Caki2 (cell line): ENCODE measurements at regions not wholly inside any gene's neighbourhood (a gene's known extent, or its start where the extent isn't known, plus 50 kb on each side); places are given as distances from the start of the nearest gene placed in this dataset.

ENCODE experiments used
- DNase-seq: peaks from one replicate; pipeline ENCODE4 v3.0.0-alpha.2; 2015; ENCODE audit warnings: low read depth
- in situ Hi-C: cut with HindIII; loops from 2 replicates; pipeline ENCODE4 v1.10.0; 2016; ENCODE audit warnings: low sequenced_read_pairs, low pct_unique_long_range_greater_than_20kb, mixed read lengths

DNA sequence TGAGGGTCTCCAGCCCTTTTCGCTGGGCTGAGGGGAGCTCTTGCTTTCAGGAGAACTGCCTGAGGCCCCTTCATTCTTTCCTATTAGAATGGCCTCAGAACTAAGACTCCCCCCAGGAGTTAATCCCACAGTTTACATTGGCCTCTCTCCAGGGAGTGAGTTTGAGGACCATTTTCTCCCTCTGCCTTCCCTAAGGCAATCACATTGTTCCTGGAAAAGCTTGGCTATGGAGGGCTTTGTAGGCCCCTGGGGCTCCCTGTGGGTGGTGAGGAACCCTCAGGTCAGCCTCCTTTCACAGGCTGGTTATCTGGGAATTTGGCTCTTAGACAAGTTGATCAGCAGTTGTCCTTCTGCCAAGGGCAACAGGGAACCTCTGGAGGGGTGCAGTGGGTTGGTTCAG is 343.7 kb downstream of the RPS24 start:
- in situ Hi-C loops: no loop called here
- DNase-seq: no peak

DNA sequence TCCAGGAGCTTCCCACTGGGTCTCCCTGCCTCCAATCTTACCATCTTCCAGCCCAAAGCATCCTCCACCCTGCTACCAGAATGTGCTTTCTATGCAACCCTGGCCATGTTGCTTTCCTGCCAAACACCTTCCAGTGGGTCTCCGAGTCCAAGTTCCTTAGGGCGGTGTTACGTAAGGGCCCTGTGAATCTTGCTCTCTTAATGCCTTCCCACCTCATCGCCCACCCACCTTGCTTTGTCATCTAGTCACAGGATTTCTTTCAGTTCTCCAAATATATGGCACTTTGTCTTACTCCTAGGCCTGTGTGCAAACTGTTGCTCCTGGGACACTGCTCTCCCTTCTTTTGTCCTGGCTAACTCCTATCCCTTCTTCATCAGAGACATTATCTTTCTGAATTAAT is 344.5 kb downstream of the RPS24 start:
- DNase-seq: no peak
- in situ Hi-C loops: no loop called here

DNA sequence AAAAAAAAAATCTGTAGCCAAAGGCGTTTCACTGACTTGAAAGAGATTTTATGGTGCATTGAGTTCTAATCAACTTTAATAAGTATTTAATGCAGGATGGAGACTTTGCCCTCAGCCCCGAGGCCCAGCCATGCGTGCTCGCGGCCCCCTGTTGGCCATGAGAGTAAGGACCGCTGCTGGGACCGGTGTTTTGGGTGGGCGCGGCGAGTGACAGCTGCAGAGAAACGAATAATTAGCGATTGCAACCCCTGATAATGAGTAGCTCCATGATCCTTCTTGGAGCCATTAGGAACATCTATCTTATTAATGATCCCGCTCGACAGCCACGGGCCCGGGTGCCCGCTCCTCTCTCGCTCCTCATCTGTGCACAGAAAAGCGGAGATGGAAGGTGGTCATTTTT is 347.4 kb downstream of the RPS24 start:
- in situ Hi-C loops: no loop called here
- DNase-seq: no peak

DNA sequence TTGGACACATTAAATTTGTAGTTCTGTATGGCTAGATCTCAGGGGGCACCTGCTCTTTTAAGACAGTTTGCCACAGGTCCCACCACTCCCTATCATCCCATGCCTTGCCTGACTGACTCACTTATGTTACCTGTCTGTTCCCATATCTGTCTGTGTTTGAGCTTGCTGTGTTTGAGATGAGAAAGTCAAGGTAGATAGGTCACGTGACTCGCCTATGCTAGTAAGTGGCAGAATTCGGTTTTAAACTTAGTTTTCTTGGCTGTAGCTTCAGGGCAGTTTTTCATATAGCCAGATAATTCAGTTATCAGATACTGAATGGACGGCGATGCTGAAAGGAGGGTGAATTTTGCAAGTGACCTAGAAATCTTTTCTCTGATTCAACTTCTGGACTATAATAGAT is 348.4 kb downstream of the RPS24 start:
- in situ Hi-C loops: no loop called here

DNA sequence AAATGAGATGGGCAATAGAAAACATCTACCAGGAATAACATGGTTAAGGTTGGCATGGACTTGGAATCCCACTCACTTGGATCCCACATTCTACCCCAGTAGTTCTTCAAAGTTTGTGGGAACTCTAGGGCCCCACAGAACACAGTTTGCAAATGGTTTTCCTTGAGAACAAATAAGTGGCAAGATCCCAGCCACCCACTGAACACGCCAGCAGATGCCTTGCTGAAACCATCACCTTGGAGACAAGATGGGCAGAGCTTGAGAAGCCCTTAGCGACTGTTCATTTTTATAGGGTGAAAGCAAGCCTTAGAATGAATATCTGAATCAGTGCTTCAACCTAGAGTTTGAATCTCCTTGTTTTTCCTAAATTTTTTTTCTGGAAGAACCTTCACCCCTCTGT is 349.1 kb downstream of the RPS24 start:
- in situ Hi-C loops: no loop called here
- DNase-seq: no peak

More for the DNA sequence above, 348.4 kb downstream of the RPS24 start:
- no peak for DNase-seq

DNA sequence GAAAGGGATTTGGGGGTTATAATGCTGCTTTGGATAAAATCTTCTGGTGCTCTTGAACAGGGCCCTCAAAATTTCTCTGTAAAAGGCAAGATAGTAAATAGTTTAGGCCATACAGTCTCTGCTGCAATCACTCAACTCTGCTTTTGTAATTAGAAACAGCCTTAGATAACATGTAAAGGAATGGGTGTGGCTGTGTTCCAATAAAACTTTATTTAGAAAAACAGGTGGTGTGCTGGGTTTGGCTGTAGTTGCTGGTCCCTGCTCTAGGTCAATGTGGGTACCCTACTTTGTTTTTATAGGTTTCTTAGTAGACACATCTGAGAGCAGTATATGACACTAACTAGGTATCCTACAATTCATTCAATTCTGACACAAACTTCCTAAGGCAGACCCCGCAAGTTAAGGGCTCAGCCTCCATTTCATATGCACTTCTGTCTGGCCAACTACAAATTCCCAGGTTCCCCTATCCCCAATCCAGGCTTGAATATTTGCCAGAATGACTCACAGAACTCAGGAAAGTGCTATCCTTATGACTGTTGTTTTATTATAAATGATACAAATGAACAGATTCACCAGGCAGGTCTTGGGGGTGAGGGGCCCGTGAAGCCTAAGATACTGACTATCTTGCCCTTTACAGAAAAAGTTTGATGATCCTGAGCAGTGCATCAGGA is 349.9 kb downstream of the RPS24 start:
- no peak for DNase-seq
- in situ Hi-C loops: no loop called here

DNA sequence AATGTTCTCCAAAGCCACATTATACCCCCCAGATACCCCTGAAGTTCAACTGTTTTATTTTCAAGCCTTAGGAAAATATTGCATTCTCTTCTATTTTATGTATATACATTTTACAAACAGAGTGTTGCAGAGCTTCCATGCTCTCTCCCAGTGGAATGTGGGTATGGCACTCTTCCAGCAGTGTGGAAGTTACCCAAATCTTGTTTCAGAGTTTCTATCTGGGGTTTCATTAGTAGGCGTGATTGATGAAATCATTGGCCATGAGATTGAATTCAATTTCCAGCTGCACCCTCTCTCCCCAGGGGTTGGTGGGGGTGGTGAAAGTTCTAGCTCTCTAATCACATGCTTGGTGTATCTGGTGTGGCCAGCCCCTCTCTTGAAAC is 350.4 kb downstream of the RPS24 start:
- DNase-seq: no peak
- in situ Hi-C loops: no loop called here

DNA sequence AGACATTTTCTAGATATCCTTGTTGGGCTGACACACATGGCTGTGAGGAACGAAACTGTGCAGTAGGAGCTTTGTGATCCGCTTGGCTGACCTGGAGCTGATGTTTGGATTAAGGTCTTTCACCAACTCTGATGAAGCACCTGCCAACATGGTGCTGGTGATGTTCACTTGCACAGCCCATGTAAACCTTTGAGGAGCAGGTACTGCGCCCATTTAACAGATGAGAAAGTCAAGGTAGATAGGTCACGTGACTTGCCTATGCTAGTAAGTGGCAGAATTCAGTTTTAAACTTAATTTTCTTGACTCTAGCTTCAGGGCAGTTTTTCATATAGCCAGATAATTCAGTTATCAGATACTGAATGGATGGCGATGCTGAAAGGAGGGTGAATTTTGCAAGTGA is 351.9 kb downstream of the RPS24 start:
- in situ Hi-C loops: no loop called here
- DNase-seq: no peak

DNA sequence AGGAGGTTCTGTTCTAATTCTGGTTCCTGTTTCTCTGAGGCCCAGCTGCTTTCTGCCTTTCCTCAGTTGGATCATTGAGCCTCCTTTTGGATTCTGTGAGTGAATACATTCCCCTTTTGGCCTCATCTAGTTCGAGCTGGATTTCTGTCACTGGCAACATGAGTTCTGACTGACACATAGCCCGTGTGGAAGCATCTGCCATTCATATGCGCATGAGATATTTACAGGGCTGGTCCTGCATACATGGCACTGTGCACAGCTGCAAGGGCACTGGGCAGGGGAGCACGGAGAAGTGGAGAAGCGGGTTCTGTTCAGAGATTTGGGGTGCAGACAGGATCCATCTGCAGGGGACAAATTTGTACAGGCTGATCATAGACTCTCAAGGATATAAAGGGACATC is 352.8 kb downstream of the RPS24 start:
- in situ Hi-C loops: no loop called here
- no peak for DNase-seq

DNA sequence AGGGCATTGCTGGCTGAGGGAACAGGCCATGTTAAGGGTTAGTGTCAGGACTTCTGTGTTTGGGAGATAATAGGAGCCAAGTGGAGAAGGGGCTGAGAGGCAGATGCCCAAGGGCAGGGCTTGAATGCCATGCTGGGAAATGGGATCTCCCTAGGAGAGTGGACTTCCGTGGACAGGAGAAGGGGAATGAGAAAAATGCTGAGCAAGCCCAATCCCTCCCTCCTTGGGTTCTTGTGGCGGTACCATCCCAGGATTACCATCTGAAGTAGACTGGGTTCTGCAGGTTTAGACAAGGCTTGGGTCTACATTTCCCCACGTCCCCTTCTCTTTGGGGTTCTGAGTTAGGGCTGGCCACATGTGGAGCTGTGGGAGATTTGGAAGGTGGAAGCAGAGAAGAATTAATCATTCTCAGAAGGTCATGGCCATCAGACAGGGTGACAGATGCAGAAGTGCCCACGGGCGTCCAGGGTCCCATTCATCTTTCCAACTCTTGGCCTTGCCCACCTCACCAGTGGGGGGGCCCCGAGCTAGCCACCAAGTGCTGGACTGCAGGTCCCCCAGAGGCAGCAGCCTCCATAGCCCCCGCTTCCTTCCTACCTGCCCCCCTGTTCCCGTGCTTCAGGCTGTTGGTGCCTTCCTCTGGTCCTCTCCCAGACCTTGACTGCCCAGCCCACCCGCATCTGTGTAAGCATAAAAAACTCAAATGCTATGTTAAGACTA is 354.8 kb downstream of the RPS24 start:
- DNase-seq: no peak
- in situ Hi-C loops: no loop called here

DNA sequence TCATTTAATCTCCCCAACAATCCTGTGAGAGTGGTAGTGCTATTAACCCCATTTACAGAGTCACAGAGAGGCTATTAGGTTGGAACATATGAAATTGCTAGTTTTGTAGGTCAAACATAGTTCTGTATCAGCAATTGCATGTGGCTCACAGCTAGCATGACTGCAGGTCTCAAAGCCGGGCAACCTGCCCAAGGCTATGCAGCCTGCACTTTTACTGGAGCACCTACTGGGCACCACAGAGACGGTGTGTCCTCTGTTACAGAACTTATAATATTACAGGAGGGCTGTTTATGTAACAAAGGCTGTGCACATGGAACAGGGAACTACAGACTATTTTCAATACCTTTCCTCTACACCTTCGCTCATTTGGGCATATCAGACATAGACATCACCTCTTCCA is 355.8 kb downstream of the RPS24 start:
- in situ Hi-C loops: no loop called here
- no peak for DNase-seq

DNA sequence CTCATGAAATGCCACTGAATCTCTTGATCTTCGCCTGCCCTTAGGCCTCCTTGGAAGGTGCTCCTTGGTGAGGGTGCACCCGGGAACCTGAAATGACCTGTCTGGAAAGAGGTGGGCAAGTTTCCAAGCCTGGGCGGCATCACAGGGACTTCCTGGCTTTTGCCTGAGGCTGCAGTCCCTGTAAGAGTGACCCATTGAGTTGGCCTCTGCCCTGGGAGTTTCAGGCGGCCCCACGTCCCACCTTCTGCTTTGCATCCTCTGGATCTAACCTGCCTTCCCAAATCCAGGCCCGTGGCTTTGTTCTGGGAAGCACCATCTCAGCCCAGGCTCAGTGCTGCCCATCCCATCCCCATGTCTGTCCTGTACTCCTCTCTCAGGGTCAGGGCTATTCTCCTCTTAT is 356.4 kb downstream of the RPS24 start:
- in situ Hi-C loops: no loop called here
- DNase-seq: no peak

DNA sequence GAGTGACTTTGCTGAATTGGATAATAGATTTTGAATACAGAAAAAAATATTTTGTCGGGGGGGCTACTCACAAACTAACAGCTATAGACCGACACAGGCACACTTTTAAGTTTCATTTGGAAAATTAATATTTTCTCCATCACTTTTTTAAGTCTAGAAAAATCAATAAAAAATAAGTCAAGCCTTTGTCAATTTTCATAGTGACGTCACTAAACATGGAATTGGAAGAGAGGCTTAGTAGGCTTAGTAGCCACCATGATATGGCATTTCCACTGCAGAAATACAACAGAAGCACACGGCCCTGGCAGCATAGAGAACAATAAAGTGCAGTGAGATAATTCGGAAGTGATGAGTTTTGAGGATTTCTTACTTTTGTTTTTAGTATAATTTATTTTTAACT is 357.2 kb downstream of the RPS24 start:
- in situ Hi-C loops: no loop called here
- DNase-seq: no peak

DNA sequence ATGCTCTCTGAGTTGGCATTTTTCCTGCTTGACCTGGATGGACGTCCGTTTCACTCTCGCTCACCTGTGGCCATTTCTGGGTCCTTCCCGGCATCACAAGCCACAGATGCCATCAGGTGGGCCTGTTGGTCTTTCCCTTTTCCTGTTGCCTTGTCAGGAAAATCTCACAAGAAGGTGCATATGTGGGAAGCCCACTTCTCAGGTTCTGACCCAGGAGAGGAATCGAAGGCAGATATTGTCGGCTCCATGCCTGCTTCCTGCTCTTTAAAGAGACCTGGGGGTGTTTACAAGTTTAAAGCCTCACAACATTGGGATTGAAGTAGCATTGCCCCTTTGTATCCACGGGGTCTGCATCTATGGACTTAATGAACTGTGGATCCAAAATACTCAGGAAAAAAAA is 357.9 kb downstream of the RPS24 start:
- in situ Hi-C loops: no loop called here
- DNase-seq: no peak

DNA sequence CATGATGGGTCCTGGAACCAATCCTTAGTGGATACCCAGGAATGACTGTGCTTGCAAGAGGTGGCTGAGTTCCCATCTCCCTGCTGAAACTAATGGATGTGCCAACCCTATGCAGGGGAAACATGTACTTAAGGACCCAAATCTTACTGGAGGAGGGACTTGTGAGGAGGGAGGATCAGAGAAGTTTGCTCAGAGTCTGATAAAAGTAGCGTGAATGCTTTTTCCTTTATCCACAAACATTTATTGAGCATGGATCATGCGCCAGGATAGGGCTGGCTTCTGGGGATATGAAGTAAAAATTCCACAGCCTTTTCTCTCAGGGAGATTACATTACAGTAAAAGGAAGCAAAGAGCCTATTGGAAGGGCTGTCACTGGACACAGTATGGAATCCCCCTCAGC is 358.5 kb downstream of the RPS24 start:
- in situ Hi-C loops: no loop called here
- DNase-seq: no peak

DNA sequence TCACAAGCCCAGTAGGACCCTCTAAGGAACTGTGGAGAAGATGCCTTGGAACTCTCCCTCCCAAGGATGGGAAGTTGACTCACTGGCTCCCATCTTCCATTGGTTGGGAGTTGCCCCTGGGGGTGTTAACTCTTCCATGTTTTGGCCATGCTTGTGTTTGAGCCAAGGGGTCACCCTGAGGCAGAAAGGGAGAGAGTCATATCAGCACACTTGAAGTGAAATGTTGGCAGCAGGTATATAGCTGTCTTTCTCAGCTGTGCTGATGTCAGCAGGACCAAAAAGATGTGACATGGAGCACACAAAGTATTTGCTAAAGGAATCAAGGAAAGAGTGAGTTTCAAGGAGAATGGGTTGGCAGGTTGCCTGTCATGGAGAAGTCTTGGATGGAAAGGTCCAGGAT is 359.4 kb downstream of the RPS24 start:
- no peak for DNase-seq
- in situ Hi-C loops: no loop called here

DNA sequence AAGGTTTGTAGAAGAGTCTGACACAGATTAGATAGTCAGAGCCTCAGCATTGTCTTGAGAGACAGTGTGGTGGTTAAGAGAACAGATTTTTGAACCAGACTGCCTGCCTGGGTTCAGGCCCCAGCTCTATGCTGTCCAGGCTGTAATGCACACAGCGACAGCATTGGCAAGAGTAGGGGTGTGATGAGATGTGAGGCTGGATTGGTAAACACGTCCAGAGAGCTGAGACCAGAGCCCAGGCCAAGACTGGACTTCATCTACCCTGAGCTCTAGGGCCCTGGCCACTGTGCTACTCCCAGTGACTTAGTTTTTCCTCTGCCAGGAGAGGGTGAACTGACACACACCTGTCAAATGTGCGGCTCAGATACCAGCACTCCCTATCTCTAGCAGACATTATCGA is 360.4 kb downstream of the RPS24 start:
- in situ Hi-C loops: no loop called here
- no peak for DNase-seq

DNA sequence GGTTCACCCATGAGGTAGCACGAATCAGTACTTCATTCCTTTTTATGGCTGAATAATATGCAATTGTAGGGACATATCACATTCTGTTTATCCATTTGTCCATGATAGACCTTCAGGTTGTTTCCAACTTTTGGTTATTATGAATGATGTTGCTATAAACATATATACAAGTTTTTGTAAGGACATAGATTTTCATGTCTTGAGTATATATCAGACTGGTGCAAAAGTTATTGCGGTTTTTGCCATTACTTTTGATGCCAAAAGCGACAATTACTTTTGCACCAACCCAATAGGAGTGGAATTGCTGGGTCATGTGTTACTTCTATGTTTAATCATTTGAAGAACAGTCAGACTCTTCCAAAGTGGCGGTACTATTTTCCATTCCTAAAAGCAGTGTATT is 361.5 kb downstream of the RPS24 start:
- DNase-seq: no peak
- in situ Hi-C loops: no loop called here

DNA sequence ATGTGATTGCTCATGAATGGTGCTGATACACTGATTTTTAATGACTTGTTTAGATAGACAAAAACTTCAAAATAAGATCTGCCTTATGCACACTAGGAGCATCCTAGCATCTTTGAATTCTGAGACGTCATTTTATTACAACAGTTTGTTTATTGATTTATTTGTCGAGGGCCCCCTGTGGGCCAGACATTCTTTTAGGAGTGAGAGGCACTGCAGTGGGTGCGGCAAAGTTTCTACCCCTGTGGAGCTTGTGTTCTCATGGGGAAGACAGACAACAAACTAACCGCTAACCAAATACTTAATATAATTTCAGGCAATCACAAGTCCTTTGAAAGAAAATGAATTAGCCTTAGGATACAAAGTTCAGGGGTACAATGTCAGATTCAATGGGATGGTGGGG is 363.1 kb downstream of the RPS24 start:
- in situ Hi-C loops: no loop called here
- DNase-seq: no peak

DNA sequence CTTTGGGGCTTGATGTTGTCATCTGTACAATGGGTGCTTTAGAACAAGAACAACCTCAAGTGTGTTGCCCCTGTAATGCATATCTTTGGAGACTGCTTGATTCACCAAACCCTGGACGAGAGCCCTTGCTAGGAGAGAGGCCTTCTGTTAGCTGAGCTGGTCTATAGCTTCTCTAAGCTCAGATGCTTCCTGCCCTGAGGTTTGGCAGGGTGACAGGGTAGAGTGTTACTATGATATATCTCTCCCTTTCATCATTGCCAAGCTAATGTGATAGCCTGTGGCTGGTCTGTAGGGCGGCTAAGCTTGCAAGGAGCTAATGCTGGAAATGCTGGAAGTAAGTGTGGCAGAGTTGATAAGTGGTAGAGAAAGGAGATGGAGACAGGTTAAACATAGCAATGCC is 364.1 kb downstream of the RPS24 start:
- in situ Hi-C loops: no loop called here
- DNase-seq: no peak
